ENCODE measurements at regions not wholly inside any gene's neighbourhood (a gene's known extent, or its start where the extent isn't known, plus 50 kb on each side); places are given as distances from the start of the nearest gene placed in this dataset.

DNA sequence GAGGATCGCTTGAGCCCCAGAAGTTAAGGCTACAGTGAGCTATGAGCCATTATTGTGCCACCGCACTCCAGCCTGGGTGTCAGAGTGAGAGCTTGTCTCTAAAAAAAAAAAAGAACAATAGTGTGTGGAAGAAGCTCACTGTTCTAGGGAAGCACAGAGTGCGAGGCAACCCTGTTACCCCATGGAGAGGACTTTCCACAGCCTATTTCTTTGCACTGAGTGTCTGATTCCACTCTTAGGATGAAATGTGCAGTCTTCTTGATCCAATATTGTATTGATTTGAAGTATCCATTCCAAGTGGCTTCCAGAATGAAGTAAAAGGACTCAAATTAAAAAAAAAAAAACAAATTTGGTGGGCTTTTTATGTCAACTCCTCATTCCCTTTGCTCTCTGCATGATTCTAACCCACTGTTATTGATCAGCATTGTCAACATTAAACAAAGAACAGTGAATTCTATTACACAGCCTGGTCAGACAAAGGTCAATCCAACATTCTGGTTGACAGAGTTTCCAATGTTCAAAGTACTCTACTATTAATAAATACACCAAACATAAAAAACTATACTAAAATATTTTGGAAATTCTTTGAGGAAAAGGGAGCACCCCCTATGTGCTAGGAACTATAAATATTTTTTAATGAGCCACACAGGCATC is 150.2 kb upstream of the PTPRG start (continued):
- TF ChIP-seq, protein P1, sequence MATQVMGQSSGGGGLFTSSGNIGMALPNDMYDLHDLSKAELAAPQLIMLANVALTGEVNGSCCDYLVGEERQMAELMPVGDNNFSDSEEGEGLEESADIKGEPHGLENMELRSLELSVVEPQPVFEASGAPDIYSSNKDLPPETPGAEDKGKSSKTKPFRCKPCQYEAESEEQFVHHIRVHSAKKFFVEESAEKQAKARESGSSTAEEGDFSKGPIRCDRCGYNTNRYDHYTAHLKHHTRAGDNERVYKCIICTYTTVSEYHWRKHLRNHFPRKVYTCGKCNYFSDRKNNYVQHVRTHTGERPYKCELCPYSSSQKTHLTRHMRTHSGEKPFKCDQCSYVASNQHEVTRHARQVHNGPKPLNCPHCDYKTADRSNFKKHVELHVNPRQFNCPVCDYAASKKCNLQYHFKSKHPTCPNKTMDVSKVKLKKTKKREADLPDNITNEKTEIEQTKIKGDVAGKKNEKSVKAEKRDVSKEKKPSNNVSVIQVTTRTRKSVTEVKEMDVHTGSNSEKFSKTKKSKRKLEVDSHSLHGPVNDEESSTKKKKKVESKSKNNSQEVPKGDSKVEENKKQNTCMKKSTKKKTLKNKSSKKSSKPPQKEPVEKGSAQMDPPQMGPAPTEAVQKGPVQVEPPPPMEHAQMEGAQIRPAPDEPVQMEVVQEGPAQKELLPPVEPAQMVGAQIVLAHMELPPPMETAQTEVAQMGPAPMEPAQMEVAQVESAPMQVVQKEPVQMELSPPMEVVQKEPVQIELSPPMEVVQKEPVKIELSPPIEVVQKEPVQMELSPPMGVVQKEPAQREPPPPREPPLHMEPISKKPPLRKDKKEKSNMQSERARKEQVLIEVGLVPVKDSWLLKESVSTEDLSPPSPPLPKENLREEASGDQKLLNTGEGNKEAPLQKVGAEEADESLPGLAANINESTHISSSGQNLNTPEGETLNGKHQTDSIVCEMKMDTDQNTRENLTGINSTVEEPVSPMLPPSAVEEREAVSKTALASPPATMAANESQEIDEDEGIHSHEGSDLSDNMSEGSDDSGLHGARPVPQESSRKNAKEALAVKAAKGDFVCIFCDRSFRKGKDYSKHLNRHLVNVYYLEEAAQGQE (IDR thresholded peaks at IDR 0.05; ENCODE audit: unreplicated experiment) = no peak
- TF ChIP-seq POLR2AphosphoS5 (IDR thresholded peaks at IDR 0.05; ENCODE audit: low read depth) (no peak), STAT1 (IDR thresholded peaks at IDR 0.05; ENCODE audit: unreplicated experiment) (no peak)

DNA sequence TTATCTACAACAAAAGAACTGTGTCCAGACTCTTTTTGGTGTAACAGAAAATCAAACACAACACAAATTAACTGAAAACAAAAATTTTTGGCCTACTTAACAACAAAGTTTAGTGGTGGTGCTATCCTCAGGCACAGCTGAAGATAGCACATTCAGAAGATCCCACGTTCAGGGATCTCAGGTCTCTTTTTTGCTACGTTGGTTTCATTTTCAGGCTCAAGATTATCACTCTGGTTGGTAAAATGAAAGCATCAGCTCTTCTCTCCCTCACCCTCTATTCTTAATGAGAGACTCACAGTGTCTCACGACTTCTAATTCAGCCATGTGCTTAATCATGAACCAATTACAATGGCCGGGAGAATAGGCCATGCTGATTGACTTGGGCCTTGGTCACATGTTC is 146.9 kb upstream of the PTPRG start:
- H3K27ac ChIP-seq (ENCODE audit: low read depth) = no peak overlapping the region
- H3K9me2 ChIP-seq (ENCODE audit: insufficient read depth) = 0 out of 2 replicates have a peak, but pooled peaks cover 5% of the 10 kb centered on the region
- ATAC-seq = no peak

More for the DNA sequence above, 146.9 kb upstream of the PTPRG start:
- 0 out of 3 replicates have a peak, but pooled peaks cover 2% of the 10 kb centered on the region for H3K4me1 Mint-ChIP-seq
- H3K27me3 Mint-ChIP-seq (ENCODE audit: insufficient read depth, low read depth, poor library complexity) = no peaks in the 10 kb centered on the region
- H3K79me2 ChIP-seq (replicated peaks; ENCODE audit: insufficient read depth) = no peaks in the 10 kb centered on the region
- H3K4me3 Mint-ChIP-seq = no peak overlapping the region
- H3F3A ChIP-seq (replicated peaks; ENCODE audit: low read depth) = no peaks in the 10 kb centered on the region
- H3K36me3 Mint-ChIP-seq (ENCODE audit: low read depth) = no peaks in the 10 kb centered on the region
- no peaks in the 10 kb centered on the region for H3K9me3 Mint-ChIP-seq
- no peak overlapping the region for H3K4me3 ChIP-seq
- 0 out of 2 replicates have a peak overlapping the region, but pooled peaks have one; percentile 74 for H2AFZ ChIP-seq
- H4K20me1 ChIP-seq (replicated peaks; ENCODE audit: insufficient read depth) = no peaks in the 10 kb centered on the region
- no peaks in the 10 kb centered on the region for H3K27me3 ChIP-seq (ENCODE audit: insufficient read depth)
- no peak for DNase-seq (ENCODE audit: low spot score)
- H3K4me2 ChIP-seq = no peak overlapping the region
- no peak for TF ChIP-seq STAT1 (IDR thresholded peaks at IDR 0.05; ENCODE audit: unreplicated experiment)
- TF ChIP-seq, protein P2, sequence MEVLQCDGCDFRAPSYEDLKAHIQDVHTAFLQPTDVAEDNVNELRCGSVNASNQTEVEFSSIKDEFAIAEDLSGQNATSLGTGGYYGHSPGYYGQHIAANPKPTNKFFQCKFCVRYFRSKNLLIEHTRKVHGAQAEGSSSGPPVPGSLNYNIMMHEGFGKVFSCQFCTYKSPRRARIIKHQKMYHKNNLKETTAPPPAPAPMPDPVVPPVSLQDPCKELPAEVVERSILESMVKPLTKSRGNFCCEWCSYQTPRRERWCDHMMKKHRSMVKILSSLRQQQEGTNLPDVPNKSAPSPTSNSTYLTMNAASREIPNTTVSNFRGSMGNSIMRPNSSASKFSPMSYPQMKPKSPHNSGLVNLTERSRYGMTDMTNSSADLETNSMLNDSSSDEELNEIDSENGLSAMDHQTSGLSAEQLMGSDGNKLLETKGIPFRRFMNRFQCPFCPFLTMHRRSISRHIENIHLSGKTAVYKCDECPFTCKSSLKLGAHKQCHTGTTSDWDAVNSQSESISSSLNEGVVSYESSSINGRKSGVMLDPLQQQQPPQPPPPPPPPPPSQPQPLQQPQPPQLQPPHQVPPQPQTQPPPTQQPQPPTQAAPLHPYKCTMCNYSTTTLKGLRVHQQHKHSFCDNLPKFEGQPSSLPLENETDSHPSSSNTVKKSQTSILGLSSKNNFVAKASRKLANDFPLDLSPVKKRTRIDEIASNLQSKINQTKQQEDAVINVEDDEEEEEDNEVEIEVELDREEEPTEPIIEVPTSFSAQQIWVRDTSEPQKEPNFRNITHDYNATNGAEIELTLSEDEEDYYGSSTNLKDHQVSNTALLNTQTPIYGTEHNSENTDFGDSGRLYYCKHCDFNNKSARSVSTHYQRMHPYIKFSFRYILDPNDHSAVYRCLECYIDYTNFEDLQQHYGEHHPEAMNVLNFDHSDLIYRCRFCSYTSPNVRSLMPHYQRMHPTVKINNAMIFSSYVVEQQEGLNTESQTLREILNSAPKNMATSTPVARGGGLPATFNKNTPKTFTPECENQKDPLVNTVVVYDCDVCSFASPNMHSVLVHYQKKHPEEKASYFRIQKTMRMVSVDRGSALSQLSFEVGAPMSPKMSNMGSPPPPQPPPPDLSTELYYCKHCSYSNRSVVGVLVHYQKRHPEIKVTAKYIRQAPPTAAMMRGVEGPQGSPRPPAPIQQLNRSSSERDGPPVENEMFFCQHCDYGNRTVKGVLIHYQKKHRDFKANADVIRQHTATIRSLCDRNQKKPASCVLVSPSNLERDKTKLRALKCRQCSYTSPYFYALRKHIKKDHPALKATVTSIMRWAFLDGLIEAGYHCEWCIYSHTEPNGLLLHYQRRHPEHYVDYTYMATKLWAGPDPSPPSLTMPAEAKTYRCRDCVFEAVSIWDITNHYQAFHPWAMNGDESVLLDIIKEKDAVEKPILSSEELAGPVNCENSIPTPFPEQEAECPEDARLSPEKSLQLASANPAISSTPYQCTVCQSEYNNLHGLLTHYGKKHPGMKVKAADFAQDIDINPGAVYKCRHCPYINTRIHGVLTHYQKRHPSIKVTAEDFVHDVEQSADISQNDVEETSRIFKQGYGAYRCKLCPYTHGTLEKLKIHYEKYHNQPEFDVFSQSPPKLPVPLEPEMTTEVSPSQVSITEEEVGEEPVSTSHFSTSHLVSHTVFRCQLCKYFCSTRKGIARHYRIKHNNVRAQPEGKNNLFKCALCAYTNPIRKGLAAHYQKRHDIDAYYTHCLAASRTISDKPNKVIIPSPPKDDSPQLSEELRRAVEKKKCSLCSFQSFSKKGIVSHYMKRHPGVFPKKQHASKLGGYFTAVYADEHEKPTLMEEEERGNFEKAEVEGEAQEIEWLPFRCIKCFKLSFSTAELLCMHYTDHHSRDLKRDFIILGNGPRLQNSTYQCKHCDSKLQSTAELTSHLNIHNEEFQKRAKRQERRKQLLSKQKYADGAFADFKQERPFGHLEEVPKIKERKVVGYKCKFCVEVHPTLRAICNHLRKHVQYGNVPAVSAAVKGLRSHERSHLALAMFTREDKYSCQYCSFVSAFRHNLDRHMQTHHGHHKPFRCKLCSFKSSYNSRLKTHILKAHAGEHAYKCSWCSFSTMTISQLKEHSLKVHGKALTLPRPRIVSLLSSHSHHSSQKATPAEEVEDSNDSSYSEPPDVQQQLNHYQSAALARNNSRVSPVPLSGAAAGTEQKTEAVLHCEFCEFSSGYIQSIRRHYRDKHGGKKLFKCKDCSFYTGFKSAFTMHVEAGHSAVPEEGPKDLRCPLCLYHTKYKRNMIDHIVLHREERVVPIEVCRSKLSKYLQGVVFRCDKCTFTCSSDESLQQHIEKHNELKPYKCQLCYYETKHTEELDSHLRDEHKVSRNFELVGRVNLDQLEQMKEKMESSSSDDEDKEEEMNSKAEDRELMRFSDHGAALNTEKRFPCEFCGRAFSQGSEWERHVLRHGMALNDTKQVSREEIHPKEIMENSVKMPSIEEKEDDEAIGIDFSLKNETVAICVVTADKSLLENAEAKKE (CRISPR knock-in tag; IDR thresholded peaks at IDR 0.05) = no peak
- no peak overlapping the region; the same call in 1 of the 2 replicates for H3K27ac Mint-ChIP-seq
- H3K36me3 ChIP-seq (ENCODE audit: insufficient read depth) = no peaks in the 10 kb centered on the region
- no peaks in the 10 kb centered on the region; the same call in 1 of the 2 replicates for H3K4me1 ChIP-seq (ENCODE audit: insufficient read depth)
